Endodermal cell (in vitro differentiated cells): ENCODE measurements at regions not wholly inside any gene's neighbourhood (a gene's known extent, or its start where the extent isn't known, plus 50 kb on each side); places are given as distances from the start of the nearest gene placed in this dataset.

ENCODE experiments used
- DNase-seq: peaks from one replicate; pipeline ENCODE4 v3.0.0-alpha.2; 2017
- H3K27ac ChIP-seq: 2 replicates; pipeline ENCODE4 v1.5.1; 2013; ENCODE audit warnings: mild to moderate bottlenecking, low read depth, low read length, moderate library complexity
- H3K27me3 ChIP-seq: 2 replicates; pipeline ENCODE4 v1.6.1; 2013; ENCODE audit warnings: mild to moderate bottlenecking, low read length, moderate library complexity; ENCODE audit not compliant: insufficient read depth, control insufficient read depth, poor library complexity, severe bottlenecking
- H3K36me3 ChIP-seq: 2 replicates; pipeline ENCODE4 v1.7.0; 2013; ENCODE audit warnings: mild to moderate bottlenecking, low read length, moderate library complexity; ENCODE audit not compliant: control insufficient read depth, insufficient read depth
- H3K4me1 ChIP-seq: one replicate; pipeline ENCODE4 v1.7.0; 2013; ENCODE audit warnings: low read length; ENCODE audit not compliant: control insufficient read depth, insufficient read depth
- H3K4me3 ChIP-seq: 2 replicates; pipeline ENCODE4 v1.5.1; 2013; ENCODE audit warnings: mild to moderate bottlenecking, low read length, moderate library complexity
- H3K9ac ChIP-seq: 2 replicates; pipeline ENCODE4 v1.6.1; 2013; ENCODE audit warnings: mild to moderate bottlenecking, low read length, moderate library complexity; ENCODE audit not compliant: poor library complexity, severe bottlenecking; ENCODE audit errors: extremely low read depth
- H3K9me3 ChIP-seq: 2 replicates; pipeline ENCODE4 v1.6.1; 2013; ENCODE audit warnings: mild to moderate bottlenecking, low read length, moderate library complexity; ENCODE audit not compliant: control insufficient read depth
- H3K27ac Mint-ChIP-seq: 2 replicates; pipeline ENCODE4 v1.8.0; 2020; ENCODE audit warnings: mixed read lengths
- H3K27me3 Mint-ChIP-seq: 2 replicates; pipeline ENCODE4 v1.8.0; 2021; ENCODE audit warnings: mild to moderate bottlenecking, mixed read lengths; ENCODE audit not compliant: insufficient read depth
- H3K36me3 Mint-ChIP-seq: 2 replicates; pipeline ENCODE4 v1.8.0; 2020; ENCODE audit warnings: low read depth, mixed read lengths
- H3K4me1 Mint-ChIP-seq: 2 replicates; pipeline ENCODE4 v1.8.0; 2020; ENCODE audit warnings: mixed read lengths
- H3K4me3 Mint-ChIP-seq: 2 replicates; pipeline ENCODE4 v1.8.0; 2020; ENCODE audit warnings: mild to moderate bottlenecking, moderate library complexity, mixed read lengths
- H3K9me3 Mint-ChIP-seq: 2 replicates; pipeline ENCODE4 v1.8.0; 2020; ENCODE audit warnings: mild to moderate bottlenecking, mixed read lengths
- WGBS, 2 experiments: methylation state at CpG; one replicate each; pipeline versions ENCODE4 v1.1.5 to v1.1.7; 2013; ENCODE audit warnings: missing lambda C conversion rate in 2 of 2, mixed read lengths in 1 of 2; ENCODE audit not compliant: insufficient coverage in 1 of 2, insufficient read length in 1 of 2; 5-methylcytosine and 5-hydroxymethylcytosine counted together
- TF ChIP-seq, protein P1 (sequence below): fragments of 200-600 bp; sonication (generic); conservative IDR thresholded peaks from 2 replicates; pipeline ENCODE4 v1.5.0; 2021; ENCODE audit warnings: antibody characterized with exemption, mild to moderate bottlenecking

GRCh38 chr2:149724091-149724490 lies 136.5 kb upstream of the MMADHC start:
- WGBS, 2 experiments: 83 to 92% methylated on average over 1 to 4 of the region's 4 CpGs
- Histone ChIP-seq H3K4me1 (no peaks in the 10 kb centered on the region), H3K9me3 (no peaks in the 10 kb centered on the region), H3K9ac (no peak overlapping the region), H3K36me3 (no peaks in the 10 kb centered on the region), H3K4me3 (no peak overlapping the region), H3K27ac (no peak overlapping the region), H3K27me3 (no peaks in the 10 kb centered on the region)
- DNase-seq: no peak
- Mint-ChIP-seq H3K27ac (no peak overlapping the region), H3K9me3 (no peaks in the 10 kb centered on the region), H3K4me3 (no peak overlapping the region), H3K27me3 (no peaks in the 10 kb centered on the region), H3K4me1 (peaks cover 3% of the 10 kb centered on the region), H3K36me3 (no peaks in the 10 kb centered on the region)
- TF ChIP-seq, protein P1, sequence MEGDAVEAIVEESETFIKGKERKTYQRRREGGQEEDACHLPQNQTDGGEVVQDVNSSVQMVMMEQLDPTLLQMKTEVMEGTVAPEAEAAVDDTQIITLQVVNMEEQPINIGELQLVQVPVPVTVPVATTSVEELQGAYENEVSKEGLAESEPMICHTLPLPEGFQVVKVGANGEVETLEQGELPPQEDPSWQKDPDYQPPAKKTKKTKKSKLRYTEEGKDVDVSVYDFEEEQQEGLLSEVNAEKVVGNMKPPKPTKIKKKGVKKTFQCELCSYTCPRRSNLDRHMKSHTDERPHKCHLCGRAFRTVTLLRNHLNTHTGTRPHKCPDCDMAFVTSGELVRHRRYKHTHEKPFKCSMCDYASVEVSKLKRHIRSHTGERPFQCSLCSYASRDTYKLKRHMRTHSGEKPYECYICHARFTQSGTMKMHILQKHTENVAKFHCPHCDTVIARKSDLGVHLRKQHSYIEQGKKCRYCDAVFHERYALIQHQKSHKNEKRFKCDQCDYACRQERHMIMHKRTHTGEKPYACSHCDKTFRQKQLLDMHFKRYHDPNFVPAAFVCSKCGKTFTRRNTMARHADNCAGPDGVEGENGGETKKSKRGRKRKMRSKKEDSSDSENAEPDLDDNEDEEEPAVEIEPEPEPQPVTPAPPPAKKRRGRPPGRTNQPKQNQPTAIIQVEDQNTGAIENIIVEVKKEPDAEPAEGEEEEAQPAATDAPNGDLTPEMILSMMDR: no peak

DNA sequence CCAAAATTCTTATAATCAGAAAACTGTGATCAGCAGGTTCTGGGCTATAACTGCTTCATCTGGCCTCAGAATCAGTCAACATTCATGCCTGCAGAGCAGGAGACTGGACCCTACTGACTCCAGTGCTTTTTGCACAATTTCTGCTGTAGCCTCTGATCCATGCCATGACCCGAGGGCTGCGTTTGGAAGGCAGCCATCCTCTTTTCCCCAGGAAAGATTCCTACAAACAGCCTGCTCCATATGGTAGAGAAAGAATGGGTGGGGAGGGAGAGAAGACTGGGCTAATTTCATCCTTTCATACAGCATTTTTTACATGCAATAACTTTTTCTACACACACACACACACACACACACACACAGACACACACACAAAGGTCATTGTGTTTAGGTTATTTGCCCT lies 133.0 kb upstream of the MMADHC start:
- H3K36me3 Mint-ChIP-seq: no peaks in the 10 kb centered on the region
- no peaks in the 10 kb centered on the region for H3K9me3 ChIP-seq
- H3K4me3 ChIP-seq: no peak overlapping the region
- TF ChIP-seq, protein P1: no peak
- 100% methylated on average over 2 of the region's 2 CpGs; no CpG with 5 or more reads in 1 of the 2 experiments for WGBS, 2 experiments
- no peak overlapping the region for H3K27ac ChIP-seq
- DNase-seq: no peak
- no peaks in the 10 kb centered on the region for H3K9me3 Mint-ChIP-seq
- H3K4me3 Mint-ChIP-seq: no peak overlapping the region
- H3K9ac ChIP-seq: no peak overlapping the region
- H3K4me1 ChIP-seq: no peaks in the 10 kb centered on the region
- H3K27me3 ChIP-seq: no peaks in the 10 kb centered on the region
- peaks cover 6% of the 10 kb centered on the region for H3K4me1 Mint-ChIP-seq
- no peak overlapping the region for H3K27ac Mint-ChIP-seq
- H3K27me3 Mint-ChIP-seq: no peaks in the 10 kb centered on the region
- no peaks in the 10 kb centered on the region for H3K36me3 ChIP-seq

- Histone ChIP-seq H3K9ac (no peak overlapping the region), H3K9me3 (no peaks in the 10 kb centered on the region), H3K4me1 (no peaks in the 10 kb centered on the region), H3K36me3 (no peaks in the 10 kb centered on the region), H3K27me3 (no peaks in the 10 kb centered on the region), H3K4me3 (no peak overlapping the region), H3K27ac (no peak overlapping the region)
- Mint-ChIP-seq H3K27ac (no peak overlapping the region), H3K27me3 (no peaks in the 10 kb centered on the region), H3K4me1 (peaks cover 6% of the 10 kb centered on the region), H3K9me3 (no peaks in the 10 kb centered on the region), H3K4me3 (no peak overlapping the region), H3K36me3 (no peaks in the 10 kb centered on the region)
- no peak for DNase-seq
- WGBS, 2 experiments: 88 to 100% methylated on average over 2 to 3 of the region's 3 CpGs
- TF ChIP-seq, protein P1: no peak
Observed at GRCh38 chr2:149719695-149720094, 132.1 kb upstream of the MMADHC start.
